ENCODE measurements at regions not wholly inside any gene's neighbourhood (a gene's known extent, or its start where the extent isn't known, plus 50 kb on each side); places are given as distances from the start of the nearest gene placed in this dataset.
"Not testable (repeated sequence)": the region's sequence is repeated elsewhere in the genome, so short reads cannot be mapped to it uniquely, and the experiment has no call there.

DNA sequence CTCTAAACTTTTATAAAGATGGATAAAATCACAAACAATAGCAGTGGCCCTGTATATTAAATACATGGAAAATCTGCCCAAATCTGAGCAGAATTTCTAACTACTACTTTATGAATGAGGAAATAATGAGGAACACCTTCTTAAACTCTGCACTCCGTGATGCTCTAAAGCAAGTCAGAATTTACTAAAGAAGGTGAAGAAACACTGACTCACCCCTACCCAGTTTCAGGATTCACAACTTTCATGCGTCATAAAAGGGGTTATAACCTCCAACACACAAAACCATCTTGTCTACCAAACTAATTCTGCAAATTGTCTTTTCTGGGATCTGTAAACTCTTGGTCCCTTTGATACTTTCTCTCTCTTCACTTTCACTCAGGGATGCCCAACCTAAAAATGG is 561.1 kb upstream of the ACO1 start:
- DNase-seq, result no peak

- DNase-seq, result no peak
These were observed 559.6 kb upstream of the ACO1 start for GRCh38 chr9:31824860-31825259.

DNA sequence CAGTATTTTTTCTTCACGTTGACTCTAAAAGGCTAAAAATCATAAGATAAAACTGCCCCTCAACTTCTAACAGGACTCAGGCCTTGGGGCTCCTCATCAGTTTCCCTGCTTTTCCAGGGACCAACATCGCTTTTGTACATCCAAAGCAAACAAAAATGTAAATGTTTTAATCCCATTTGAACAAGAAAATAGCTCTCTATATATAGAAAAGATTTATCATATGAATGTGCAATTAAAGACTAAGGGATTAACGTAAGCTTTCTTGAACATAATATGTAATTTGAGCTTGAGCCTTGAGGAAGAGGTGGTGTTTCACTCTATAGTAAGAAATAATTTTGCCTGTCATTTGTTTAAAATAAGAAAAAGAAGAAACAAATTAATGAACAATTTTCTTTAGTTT is 547.2 kb upstream of the ACO1 start:
- DNase-seq, result no peak

- no peak for DNase-seq
These were observed 545.2 kb upstream of the ACO1 start for GRCh38 chr9:31839273-31839672.

DNA sequence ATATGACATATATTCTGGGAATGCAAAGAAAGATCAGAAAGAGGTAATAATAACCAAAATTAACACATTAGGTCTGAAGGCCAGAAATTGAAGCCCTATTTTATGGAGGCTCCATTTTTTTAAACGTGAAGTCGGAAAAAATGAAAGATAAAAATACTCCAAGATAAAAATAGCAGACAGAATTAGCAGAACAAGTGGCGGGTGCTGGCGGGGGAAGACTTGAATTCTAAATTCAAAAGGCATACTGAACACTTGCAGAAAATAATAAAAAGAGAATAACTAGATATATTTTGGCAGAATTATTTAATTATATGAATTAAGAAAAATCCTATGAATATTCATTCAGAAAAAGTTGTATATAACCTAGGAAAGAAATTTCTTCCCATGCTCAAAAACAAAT is 543.7 kb upstream of the ACO1 start:
- DNase-seq, result no peak

GRCh38 chr9:31847963-31848362 is 536.5 kb upstream of the ACO1 start:
- no peak for DNase-seq

DNA sequence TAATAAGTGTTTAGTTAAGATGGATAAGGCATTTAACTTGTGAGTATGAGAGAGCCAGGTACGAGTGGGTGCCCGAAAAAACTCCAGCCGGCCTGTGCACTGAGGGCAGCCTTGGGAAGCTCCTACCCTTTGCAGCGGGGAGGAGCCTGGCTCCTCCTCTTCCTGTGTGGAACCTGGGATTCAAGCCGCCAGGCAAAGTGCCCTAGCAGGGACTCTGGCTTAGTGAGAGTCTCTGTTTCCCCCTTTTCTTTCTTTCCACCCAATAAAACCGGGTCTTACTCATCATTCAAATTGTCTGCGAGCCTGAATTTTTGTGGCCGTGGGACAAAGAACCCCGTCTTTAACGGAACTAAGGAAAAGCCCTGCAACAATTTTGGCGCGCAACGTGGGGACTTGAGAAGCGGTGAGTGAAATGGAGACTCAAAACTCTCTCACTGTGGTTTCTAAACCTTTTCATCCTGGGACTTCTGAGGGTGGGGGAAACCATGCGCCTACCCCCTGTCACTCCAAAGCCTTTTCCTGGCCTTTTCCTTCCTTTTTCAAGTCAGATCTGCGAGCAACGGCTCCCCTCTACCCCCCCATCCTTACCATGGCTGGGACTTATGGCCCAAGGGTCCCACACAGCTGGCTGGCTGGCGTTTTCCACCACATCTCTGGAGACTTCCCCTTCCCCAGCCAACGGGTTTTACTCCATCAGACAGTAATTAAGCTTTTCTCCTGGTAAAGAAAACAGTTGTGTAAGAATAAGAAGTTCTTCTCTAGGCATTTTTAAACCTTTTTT is 535.7 kb upstream of the ACO1 start:
- DNase-seq, result no peak

DNA sequence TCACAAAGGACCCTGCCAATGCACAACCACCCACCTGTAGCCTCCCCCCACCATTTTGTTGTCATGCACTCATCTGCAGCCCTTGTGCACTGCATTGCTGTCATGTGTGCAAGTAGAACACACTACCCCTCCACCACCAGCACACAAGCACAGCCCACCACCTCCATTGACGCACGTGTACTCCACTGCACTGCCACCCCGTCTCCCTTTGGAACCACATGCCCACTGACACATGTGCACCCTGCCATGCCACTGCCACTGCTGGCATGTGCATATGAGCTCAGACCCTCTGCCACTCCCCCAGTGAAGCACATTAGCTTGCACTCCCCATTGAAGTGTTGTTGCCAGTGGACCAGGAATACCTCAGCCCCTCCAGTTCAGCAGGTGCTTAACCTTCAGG is 530.3 kb upstream of the ACO1 start:
- DNase-seq, result no peak

GRCh38 chr9:31868830-31869229 is 515.6 kb upstream of the ACO1 start:
- no peak for DNase-seq

DNA sequence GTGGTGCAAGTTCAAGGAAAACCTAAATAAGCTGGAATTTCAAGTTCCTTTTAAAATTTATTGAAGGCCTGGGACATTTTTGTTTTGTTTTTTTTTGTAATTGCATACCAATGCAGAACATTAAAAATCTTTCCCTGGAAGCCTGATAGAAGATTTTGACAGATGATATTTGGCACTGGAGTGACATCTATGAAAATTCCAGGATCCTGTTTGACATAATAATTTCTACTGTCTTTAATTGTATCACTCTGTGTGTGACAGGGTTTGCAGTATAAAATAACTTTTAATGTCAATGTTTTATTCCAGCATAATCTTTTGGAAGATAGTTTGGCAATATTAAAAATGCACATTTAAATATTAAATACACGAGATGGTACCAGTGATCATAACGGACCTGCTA is 514.2 kb upstream of the ACO1 start:
- DNase-seq, result no peak

GRCh38 chr9:31873722-31874121 is 510.7 kb upstream of the ACO1 start:
- no peak for DNase-seq

- DNase-seq, result no peak
These were observed 490.4 kb upstream of the ACO1 start for GRCh38 chr9:31894008-31894407.

GRCh38 chr9:31908158-31908890 is 476.1 kb upstream of the ACO1 start:
- no peak for DNase-seq

- DNase-seq, result no peak
These were observed 475.5 kb upstream of the ACO1 start for GRCh38 chr9:31908891-31909480.

- no peak for DNase-seq
These were observed 471.8 kb upstream of the ACO1 start for GRCh38 chr9:31912636-31913035.

DNA sequence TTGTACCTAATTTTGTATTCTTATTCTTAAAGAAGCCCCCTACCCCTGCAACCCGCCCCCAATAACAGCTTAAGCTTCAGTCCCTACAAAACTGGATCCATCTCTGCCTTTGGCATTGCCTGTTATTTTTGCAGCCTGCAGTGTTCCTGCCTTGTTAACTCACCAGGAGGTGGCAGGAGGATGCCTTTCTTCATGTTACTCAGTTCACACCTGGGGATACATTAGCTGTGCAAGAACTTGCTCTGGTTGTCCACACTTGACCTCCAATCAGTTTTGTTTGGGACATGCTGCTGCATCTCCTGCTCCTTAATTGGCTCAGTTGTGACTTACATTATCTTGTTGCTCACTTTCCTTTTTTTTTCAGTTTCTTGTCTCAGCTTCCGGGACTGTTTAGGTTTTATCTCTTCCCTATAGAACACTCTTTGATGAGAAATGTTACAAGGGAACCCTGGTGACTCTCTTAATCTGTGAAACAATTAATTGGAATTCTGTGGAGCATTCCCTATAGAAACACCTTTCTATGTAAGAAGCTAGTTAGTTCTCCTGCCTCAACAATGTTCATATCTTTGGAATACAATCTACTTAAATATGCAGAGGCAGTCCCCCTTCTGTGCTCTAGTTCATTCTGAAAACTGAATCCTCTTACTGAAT is 467.7 kb upstream of the ACO1 start:
- no peak for DNase-seq

DNA sequence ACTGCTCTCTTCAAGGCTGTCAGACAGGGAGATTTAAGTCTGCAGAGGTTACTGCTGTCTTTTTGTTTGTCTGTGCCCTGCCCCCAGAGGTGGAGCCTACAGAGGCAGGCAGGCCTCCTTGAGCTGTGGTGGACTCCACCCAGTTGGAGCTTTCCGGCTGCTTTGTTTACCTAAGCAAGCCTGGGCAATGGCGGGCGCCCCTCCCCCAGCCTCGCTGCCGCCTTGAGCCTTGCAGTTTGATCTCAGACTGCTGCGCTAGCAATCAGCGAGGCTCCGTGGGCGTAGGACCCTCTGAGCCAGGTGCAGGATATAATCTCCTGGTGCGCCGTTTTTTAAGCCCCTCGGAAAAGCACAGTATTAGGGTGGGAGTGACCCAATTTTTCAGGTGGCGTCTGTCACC is 446.7 kb upstream of the ACO1 start:
- DNase-seq, result not testable (repeated sequence)

DNA sequence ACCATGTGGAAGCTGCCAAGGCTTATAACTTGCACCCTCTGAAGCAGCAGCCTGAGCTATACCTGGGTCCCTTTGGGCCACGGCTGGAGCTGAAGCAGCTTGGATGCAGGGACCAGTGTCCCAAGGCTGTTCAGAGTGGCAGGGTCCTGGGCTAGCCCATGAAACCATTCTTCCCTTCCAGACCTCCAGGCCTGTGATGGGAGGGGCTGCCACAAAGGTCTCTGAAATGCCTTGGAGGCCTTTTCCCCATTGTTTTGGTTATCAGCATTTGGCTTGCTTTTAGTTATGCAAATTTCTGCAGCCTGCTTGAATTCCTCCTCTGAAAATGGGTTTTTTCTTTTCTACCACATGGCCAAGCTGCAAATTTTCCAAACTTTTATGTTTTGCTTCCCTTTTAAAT is 433.7 kb upstream of the ACO1 start:
- DNase-seq, result no peak

- DNase-seq, result no peak
These were observed 425.9 kb upstream of the ACO1 start for GRCh38 chr9:31958572-31958971.

DNA sequence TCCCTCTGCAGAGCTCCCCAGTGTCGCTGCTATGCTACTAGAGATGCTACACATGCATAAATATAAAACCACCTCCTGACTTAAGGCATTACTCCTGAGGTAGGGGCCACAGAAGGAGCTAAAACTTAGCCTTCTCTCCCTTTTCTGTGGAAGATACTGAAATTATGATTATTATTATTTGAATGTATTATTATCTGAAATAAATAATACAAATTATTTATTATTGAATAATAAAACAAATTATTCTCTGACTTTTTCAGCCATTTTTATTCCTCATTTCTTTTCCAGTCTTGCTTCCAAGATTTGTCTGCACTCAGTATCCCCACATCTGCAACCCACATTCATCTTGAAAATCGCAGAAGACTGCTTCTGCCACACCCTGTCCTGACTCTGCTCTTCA is 414.9 kb upstream of the ACO1 start:
- DNase-seq, result no peak

DNA sequence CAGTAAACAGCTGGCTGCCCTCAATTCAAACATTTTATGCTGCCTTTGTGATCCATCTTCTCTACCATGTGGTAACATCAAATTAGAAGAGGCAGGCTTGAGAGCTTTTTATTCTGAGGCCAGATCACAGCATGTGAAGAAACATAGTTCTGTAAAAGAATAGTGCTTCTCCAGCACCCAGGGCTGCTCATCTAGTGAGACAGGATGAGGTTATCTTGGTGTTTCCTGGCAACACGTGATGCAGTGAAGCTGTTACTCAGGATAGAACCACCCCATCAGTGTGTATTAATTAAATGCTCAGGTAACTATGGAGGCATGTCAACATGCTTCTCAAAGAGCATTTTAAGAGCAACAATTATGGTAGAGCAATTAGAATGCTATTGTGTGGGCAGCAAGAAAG is 400.5 kb upstream of the ACO1 start:
- no peak for DNase-seq

DNA sequence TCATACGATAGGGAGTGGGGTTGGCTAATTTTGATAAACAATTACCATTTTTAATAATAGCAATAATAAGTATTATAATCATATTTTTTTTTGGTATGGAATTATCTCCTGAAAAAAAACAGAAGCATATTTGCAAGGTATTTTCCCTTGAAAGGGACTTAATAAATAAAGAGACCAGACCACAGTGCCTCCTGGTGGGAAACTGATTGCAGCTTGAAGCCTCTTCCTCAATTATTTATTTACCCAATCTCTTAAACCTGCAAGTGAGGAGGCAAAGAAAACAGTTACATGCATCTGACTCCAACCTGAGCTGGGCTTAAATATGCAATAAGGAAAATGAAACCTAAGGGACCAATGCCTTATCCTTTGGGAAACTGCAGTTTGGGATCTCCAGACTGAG is 388.1 kb upstream of the ACO1 start:
- DNase-seq, result no peak

DNA sequence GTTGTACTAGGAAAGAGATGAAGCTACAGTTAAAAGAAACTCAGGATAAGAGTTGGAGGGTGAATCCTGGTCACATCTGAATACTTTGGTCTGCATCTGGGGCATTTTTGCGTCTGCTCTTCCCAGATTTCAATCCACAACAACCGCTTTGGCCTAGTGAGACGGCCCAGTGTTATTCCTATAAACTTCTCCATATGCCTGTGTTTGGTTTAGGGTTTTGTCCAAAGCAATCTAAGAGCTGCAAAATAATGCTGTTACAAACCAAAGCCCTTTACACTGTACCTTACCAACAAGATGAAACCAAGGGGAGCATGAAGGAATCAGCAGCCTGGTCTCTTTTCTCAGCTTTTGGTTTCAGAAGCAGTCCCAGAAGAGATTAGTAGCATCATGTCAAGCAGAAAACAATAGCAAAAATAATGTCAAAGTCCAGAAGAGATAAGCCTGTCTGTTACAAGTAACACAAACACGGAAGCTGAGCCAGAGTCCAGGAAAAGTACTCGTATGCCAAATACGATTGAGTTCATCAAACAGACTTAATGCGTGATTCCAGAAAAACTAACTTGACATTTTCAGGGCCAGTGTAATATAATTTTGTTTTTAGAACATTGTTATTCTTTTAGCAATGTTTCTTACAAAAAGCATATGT is 379.9 kb upstream of the ACO1 start:
- no peak for DNase-seq
